Esophagus muscularis mucosa (tissue), 4 donors: ENCODE measurements at regions not wholly inside any gene's neighbourhood (a gene's known extent, or its start where the extent isn't known, plus 50 kb on each side); places are given as distances from the start of the nearest gene placed in this dataset.

Experiments
- CTCF ChIP-seq, 3 experiments: fragments of 200-600 bp in 2 of 3; fragments of 450-650 bp in 1 of 3; sonication (generic) in 2 of 3; IDR thresholded peaks; one replicate each; pipeline ENCODE4 v1.5.1; 2017 to 2019; ENCODE audit warnings: antibody characterized with exemption in 3 of 3, mild to moderate bottlenecking in 2 of 3, moderate library complexity in 1 of 3
- EP300 ChIP-seq: sonication (generic); formaldehyde crosslinking; IDR thresholded peaks from one replicate; pipeline ENCODE4 v1.6.1; 2017; ENCODE audit warnings: antibody characterized with exemption
- POLR2A ChIP-seq: fragments of 450-650 bp; IDR thresholded peaks from one replicate; pipeline ENCODE4 v1.6.1; 2017; ENCODE audit warnings: antibody characterized with exemption, moderate library complexity, mild to moderate bottlenecking, low read depth
- POLR2AphosphoS5 ChIP-seq, 2 donors: sonication (generic); formaldehyde crosslinking; IDR thresholded peaks; one replicate each; pipeline ENCODE4 v1.6.1; 2017; ENCODE audit warnings: antibody characterized with exemption in 2 of 2

GRCh38 chr11:95461348-95461747, 230.3 kb upstream of the SESN3 start:
- TF ChIP-seq CTCF (IDR thresholded peaks at IDR 0.05) (no peak), POLR2A (no peak), POLR2AphosphoS5 (IDR thresholded peaks at IDR 0.05) (no peak), EP300 (no peak)
